SU-DHL-6 (cell line): ENCODE measurements at regions not wholly inside any gene's neighbourhood (a gene's known extent, or its start where the extent isn't known, plus 50 kb on each side); places are given as distances from the start of the nearest gene placed in this dataset.

Experiments
- H2AFZ ChIP-seq: fragments of 200-600 bp; sonication (generic); 2 replicates; pipeline ENCODE4 v1.6.1; 2014; ENCODE audit warnings: low read depth, mild to moderate bottlenecking, moderate library complexity, mixed read lengths, antibody characterized with exemption, low read length; ENCODE audit not compliant: severe bottlenecking
- H3F3A ChIP-seq: fragments of 200-600 bp; shearing (Covaris generic); 2 replicates; pipeline ENCODE4 v1.6.0; 2016; ENCODE audit warnings: antibody characterized with exemption, mild to moderate bottlenecking; ENCODE audit not compliant: insufficient read depth
- H3K27ac ChIP-seq: fragments of 200-600 bp; sonication (generic); 2 replicates; pipeline ENCODE4 v1.5.1; 2016; ENCODE audit warnings: low read depth, mild to moderate bottlenecking, low read length, moderate library complexity, mixed read lengths
- H3K27me3 ChIP-seq: fragments of 200-600 bp; sonication (generic), shearing (Covaris generic); 2 replicates; pipeline ENCODE4 v1.6.0; 2014; ENCODE audit warnings: mild to moderate bottlenecking, low read length
- H3K36me3 ChIP-seq: fragments of 200-600 bp; sonication (generic); 2 replicates; pipeline ENCODE4 v1.6.1; 2014; ENCODE audit warnings: mild to moderate bottlenecking, low read length, mixed read lengths
- H3K4me2 ChIP-seq: fragments of 300-600, 200-600 bp; shearing (Covaris generic), sonication (generic); 2 replicates; pipeline ENCODE4 v1.6.0; 2014; ENCODE audit warnings: low read length, low read depth, mild to moderate bottlenecking; ENCODE audit not compliant: poor library complexity, severe bottlenecking
- H3K4me3 ChIP-seq: fragments of 200-600 bp; sonication (generic); 2 replicates; pipeline ENCODE4 v1.5.1; 2014; ENCODE audit warnings: antibody characterized with exemption, low read length, mild to moderate bottlenecking, mixed read lengths; ENCODE audit not compliant: insufficient read depth, poor library complexity, severe bottlenecking
- H3K79me2 ChIP-seq: fragments of 200-600 bp; sonication (generic); 2 replicates; pipeline ENCODE4 v1.6.1; 2014; ENCODE audit warnings: mild to moderate bottlenecking, low read length, moderate library complexity; ENCODE audit not compliant: insufficient read depth
- H3K9ac ChIP-seq: fragments of 200-600 bp; sonication (generic); 2 replicates; pipeline ENCODE4 v1.7.0; 2014; ENCODE audit warnings: mild to moderate bottlenecking, low read length
- H3K9me2 ChIP-seq: fragments of 200-600 bp; sonication (generic); replicated peaks from 2 replicates; pipeline ENCODE4 v1.6.1; 2014; ENCODE audit warnings: low read length; ENCODE audit not compliant: insufficient read depth
- H3K9me3 ChIP-seq: fragments of 200-600 bp; sonication (generic); 2 replicates; pipeline ENCODE4 v1.6.1; 2014; ENCODE audit warnings: low read length, mixed read lengths; ENCODE audit not compliant: insufficient read depth
- H4K20me1 ChIP-seq: fragments of 200-600 bp; sonication (generic); 2 replicates; pipeline ENCODE4 v1.6.1; 2014; ENCODE audit warnings: low read depth, mild to moderate bottlenecking, antibody characterized with exemption, low read length, moderate library complexity, mixed read lengths
- CTCF ChIP-seq: fragments of 200-600 bp; sonication (generic); IDR thresholded peaks from one replicate; pipeline ENCODE4 v1.5.1; 2017; ENCODE audit warnings: antibody characterized with exemption, mild to moderate bottlenecking, low read length, moderate library complexity; ENCODE audit not compliant: insufficient read depth, poor library complexity, severe bottlenecking
- EZH2phosphoT487 ChIP-seq: fragments of 200-600 bp; sonication (generic), shearing (Covaris generic); conservative IDR thresholded peaks from 2 replicates; pipeline ENCODE4 v1.6.1; 2018; ENCODE audit warnings: mild to moderate bottlenecking, antibody characterized with exemption, low read length, moderate library complexity, mixed read lengths

GRCh38 chr4:81786766-81787165 is 315.1 kb upstream of the RASGEF1B start:
- no peaks in the 10 kb centered on the region for H3K9me3 ChIP-seq
- H3F3A ChIP-seq = no peaks in the 10 kb centered on the region
- H3K27me3 ChIP-seq = no peaks in the 10 kb centered on the region
- no peaks in the 10 kb centered on the region for H3K36me3 ChIP-seq
- no peak overlapping the region for H3K9ac ChIP-seq
- TF ChIP-seq CTCF (no peak), EZH2phosphoT487 (no peak)
- H3K4me2 ChIP-seq = no peak overlapping the region
- H3K9me2 ChIP-seq = no peaks in the 10 kb centered on the region
- H3K79me2 ChIP-seq = no peaks in the 10 kb centered on the region
- H3K27ac ChIP-seq = no peak overlapping the region
- no peaks in the 10 kb centered on the region for H4K20me1 ChIP-seq
- no peak overlapping the region for H2AFZ ChIP-seq
- no peak overlapping the region for H3K4me3 ChIP-seq

GRCh38 chr4:81786063-81786763 is 314.5 kb upstream of the RASGEF1B start:
- Histone ChIP-seq H3K27me3 (no peaks in the 10 kb centered on the region), H3K79me2 (no peaks in the 10 kb centered on the region), H3K9me3 (no peaks in the 10 kb centered on the region), H3K4me3 (no peak overlapping the region), H2AFZ (no peak overlapping the region), H3K9me2 (no peaks in the 10 kb centered on the region), H3K36me3 (no peaks in the 10 kb centered on the region), H3K27ac (no peak overlapping the region), H4K20me1 (no peaks in the 10 kb centered on the region), H3K9ac (no peak overlapping the region), H3F3A (no peaks in the 10 kb centered on the region), H3K4me2 (no peak overlapping the region)
- no peak for TF ChIP-seq CTCF
- no peak for TF ChIP-seq EZH2phosphoT487

- Histone ChIP-seq H3K9me2 (no peaks in the 10 kb centered on the region), H3K4me3 (no peak overlapping the region), H3K36me3 (no peaks in the 10 kb centered on the region), H3F3A (no peaks in the 10 kb centered on the region), H2AFZ (no peak overlapping the region), H3K27ac (no peak overlapping the region), H4K20me1 (no peaks in the 10 kb centered on the region), H3K4me2 (no peak overlapping the region), H3K27me3 (no peaks in the 10 kb centered on the region), H3K9ac (no peak overlapping the region), H3K9me3 (no peaks in the 10 kb centered on the region), H3K79me2 (no peaks in the 10 kb centered on the region)
- no peak for TF ChIP-seq CTCF
- TF ChIP-seq EZH2phosphoT487 = no peak
Measured at GRCh38 chr4:81785338-81785737, 313.6 kb upstream of the RASGEF1B start.
